Vagina (tissue), 2 donors: ENCODE measurements at regions not wholly inside any gene's neighbourhood (a gene's known extent, or its start where the extent isn't known, plus 50 kb on each side); places are given as distances from the start of the nearest gene placed in this dataset.

Experiments used
- DNase-seq, 2 donors: peaks; one replicate each; pipeline ENCODE4 v3.0.0-alpha.2; 2017; ENCODE audit errors: extremely low spot score in 2 of 2
- H3K27ac ChIP-seq: fragments of 200-600 bp; sonication (generic); one replicate; pipeline ENCODE4 v1.5.1; 2019
- H3K27me3 ChIP-seq: fragments of 200-600 bp; sonication (generic); one replicate; pipeline ENCODE4 v1.5.1; 2019
- H3K36me3 ChIP-seq, 2 donors: fragments of 200-600 bp; sonication (generic); one replicate each; pipeline ENCODE4 v1.5.1; 2017 to 2019
- H3K4me1 ChIP-seq: fragments of 200-600 bp; sonication (generic); one replicate; pipeline ENCODE4 v1.5.1; 2019
- H3K4me3 ChIP-seq, 2 donors: fragments of 200-600 bp; sonication (generic); 1 replicate in 1 of 2; 2 replicates in 1 of 2; pipeline ENCODE4 v1.5.1; 2016 to 2019
- H3K9me3 ChIP-seq: fragments of 200-600 bp; sonication (generic); one replicate; pipeline ENCODE4 v1.5.1; 2019
- POLR2A ChIP-seq, 2 donors: fragments of 450-650 bp; IDR thresholded peaks; one replicate each; pipeline ENCODE4 v1.6.1; 2017; ENCODE audit warnings: antibody characterized with exemption in 2 of 2, mild to moderate bottlenecking in 2 of 2, moderate library complexity in 2 of 2
- POLR2AphosphoS5 ChIP-seq, 2 donors: sonication (generic); formaldehyde crosslinking; IDR thresholded peaks; one replicate each; pipeline ENCODE4 v1.9.0; 2017; ENCODE audit warnings: antibody characterized with exemption in 2 of 2, mild to moderate bottlenecking in 2 of 2, low read depth in 1 of 2; ENCODE audit not compliant: insufficient read depth in 1 of 2
- intact Hi-C: fragments of 100-400 bp; cut with DNase I; formaldehyde crosslinking; loops from one replicate; pipeline ENCODE4 v1.15.1; 2023
- TF ChIP-seq, protein P1 (sequence below), 3 experiments: fragments of 450-650 bp in 2 of 3; fragments of 200-600 bp in 1 of 3; sonication (generic) in 1 of 3; IDR thresholded peaks; one replicate each; pipeline ENCODE4 v1.5.1; 2017 to 2019; ENCODE audit warnings: antibody characterized with exemption in 3 of 3, mild to moderate bottlenecking in 2 of 3, moderate library complexity in 2 of 3

DNA sequence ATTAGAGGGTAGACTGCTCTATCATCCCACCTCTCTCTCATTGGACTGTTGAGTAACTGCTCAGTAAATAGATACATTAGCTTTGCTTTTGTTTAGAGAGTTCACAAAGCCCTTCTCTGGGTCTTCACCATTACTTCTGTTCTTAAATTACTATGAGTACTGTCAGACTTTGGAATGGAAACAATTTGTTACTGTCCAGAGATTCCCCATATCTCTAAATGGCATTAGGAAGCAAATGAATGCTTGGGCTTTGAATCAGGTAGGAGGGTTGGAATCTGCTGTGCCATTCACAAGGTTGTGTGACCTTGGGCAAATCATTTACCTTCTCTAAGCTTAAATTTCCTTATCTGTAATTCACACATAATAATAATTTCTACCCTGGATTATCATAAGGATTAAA, 541.0 kb upstream of the FZD8 start:
- H3K27ac ChIP-seq = no peak overlapping the region
- intact Hi-C loops = no loop called here
- no peaks in the 10 kb centered on the region for H3K4me1 ChIP-seq
- no peaks in the 10 kb centered on the region for H3K36me3 ChIP-seq
- no peak overlapping the region for H3K4me3 ChIP-seq
- no peaks in the 10 kb centered on the region for H3K9me3 ChIP-seq
- H3K27me3 ChIP-seq = no peaks in the 10 kb centered on the region
- DNase-seq = no peak
- TF ChIP-seq POLR2A (IDR thresholded peaks at IDR 0.05) (no peak), POLR2AphosphoS5 (IDR thresholded peaks at IDR 0.05; ENCODE audit: insufficient read depth in 1 of 2, low read depth in 1 of 2) (no peak)
- TF ChIP-seq, protein P1, sequence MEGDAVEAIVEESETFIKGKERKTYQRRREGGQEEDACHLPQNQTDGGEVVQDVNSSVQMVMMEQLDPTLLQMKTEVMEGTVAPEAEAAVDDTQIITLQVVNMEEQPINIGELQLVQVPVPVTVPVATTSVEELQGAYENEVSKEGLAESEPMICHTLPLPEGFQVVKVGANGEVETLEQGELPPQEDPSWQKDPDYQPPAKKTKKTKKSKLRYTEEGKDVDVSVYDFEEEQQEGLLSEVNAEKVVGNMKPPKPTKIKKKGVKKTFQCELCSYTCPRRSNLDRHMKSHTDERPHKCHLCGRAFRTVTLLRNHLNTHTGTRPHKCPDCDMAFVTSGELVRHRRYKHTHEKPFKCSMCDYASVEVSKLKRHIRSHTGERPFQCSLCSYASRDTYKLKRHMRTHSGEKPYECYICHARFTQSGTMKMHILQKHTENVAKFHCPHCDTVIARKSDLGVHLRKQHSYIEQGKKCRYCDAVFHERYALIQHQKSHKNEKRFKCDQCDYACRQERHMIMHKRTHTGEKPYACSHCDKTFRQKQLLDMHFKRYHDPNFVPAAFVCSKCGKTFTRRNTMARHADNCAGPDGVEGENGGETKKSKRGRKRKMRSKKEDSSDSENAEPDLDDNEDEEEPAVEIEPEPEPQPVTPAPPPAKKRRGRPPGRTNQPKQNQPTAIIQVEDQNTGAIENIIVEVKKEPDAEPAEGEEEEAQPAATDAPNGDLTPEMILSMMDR (IDR thresholded peaks at IDR 0.05) = no peak

DNA sequence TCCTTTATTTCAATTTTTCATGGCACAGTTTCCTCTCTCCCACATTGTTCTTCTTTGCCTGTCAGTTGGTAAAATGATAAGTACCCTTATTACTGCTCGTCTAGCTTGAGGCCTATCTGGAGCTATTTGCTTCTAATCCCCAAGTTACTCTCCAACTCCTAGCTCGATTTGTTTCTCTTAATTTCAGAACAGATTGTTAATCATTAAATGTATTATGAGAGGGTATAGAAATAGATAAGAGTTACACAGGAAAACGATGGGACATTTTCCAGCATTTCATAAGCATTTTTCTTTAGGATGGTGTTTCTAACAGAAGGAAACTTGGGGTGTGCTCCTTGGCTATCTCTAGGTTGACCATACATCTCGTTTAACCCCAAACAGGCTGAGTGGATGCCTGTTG, 540.5 kb upstream of the FZD8 start:
- H3K4me3 ChIP-seq = no peak overlapping the region
- no peaks in the 10 kb centered on the region for H3K9me3 ChIP-seq
- H3K4me1 ChIP-seq = no peaks in the 10 kb centered on the region
- H3K27ac ChIP-seq = no peak overlapping the region
- intact Hi-C loops = no loop called here
- DNase-seq = no peak
- H3K27me3 ChIP-seq = no peaks in the 10 kb centered on the region
- TF ChIP-seq POLR2AphosphoS5 (IDR thresholded peaks at IDR 0.05; ENCODE audit: insufficient read depth in 1 of 2, low read depth in 1 of 2) = no peak
- TF ChIP-seq, protein P1 (IDR thresholded peaks at IDR 0.05) = no peak
- no peak for TF ChIP-seq POLR2A (IDR thresholded peaks at IDR 0.05)
- no peaks in the 10 kb centered on the region for H3K36me3 ChIP-seq

DNA sequence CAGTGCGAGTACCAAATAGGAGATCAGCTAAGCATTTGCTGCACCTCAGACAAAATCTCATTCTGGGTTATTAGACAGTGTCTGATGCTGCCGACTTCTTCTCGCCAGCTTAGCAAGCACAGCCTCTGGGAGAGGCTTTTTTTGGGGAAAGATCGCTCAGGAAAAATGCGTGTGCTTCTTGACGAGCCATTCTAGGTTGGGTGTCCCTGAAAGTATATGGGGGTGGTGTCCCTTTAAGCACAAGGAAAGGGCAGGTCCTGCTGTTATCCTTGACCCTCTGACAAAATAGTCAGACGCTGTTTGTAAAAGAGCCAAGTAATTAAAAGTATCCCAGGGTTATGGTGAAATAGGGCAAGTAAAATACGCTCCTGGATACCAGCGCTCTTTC, 540.1 kb upstream of the FZD8 start:
- no peaks in the 10 kb centered on the region for H3K9me3 ChIP-seq
- no peaks in the 10 kb centered on the region for H3K4me1 ChIP-seq
- TF ChIP-seq POLR2A (IDR thresholded peaks at IDR 0.05) (no peak), POLR2AphosphoS5 (IDR thresholded peaks at IDR 0.05; ENCODE audit: insufficient read depth in 1 of 2, low read depth in 1 of 2) (no peak)
- TF ChIP-seq, protein P1 (IDR thresholded peaks at IDR 0.05) = no peak
- no peak overlapping the region for H3K4me3 ChIP-seq
- no peak for DNase-seq
- intact Hi-C loops = no loop called here
- H3K36me3 ChIP-seq = no peaks in the 10 kb centered on the region
- H3K27me3 ChIP-seq = no peaks in the 10 kb centered on the region
- H3K27ac ChIP-seq = no peak overlapping the region

DNA sequence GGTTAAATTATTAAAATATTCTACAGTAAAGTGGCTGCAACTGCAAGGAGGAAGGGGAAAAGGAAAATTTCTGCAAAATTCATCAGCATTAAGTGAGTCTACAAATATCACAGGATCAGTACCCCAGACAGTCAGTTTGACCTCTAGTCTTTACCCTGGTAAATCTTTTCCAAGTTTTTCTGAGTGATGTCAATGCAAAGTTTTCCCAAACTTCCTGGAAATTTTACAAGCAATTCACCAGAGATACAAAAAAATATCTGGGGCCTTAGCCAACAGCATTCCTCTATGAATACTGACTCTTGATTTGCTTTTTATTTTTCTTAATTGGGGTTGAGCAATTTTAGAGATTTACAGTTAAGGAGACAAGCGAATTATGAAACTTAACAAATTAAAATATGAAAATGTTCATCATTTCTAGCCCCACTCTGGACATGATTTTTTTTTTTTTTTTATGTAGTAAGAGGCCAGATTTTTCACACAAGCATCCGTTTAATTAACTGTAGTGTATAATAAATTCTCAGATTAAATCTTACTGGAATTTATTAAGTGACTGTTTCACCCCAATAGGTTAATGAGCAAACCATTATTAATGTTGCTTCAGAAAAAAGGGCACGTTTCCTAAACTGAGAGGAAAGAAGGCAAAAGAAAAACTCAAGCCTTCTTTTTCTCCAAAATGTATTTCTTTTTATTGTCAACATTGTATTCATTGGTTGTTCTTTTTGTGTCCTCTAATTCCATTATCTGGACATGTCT, 539.5 kb upstream of the FZD8 start:
- no peaks in the 10 kb centered on the region for H3K27me3 ChIP-seq
- H3K9me3 ChIP-seq = no peaks in the 10 kb centered on the region
- no peak for TF ChIP-seq POLR2A (IDR thresholded peaks at IDR 0.05)
- TF ChIP-seq POLR2AphosphoS5 (IDR thresholded peaks at IDR 0.05; ENCODE audit: insufficient read depth in 1 of 2, low read depth in 1 of 2) = no peak
- TF ChIP-seq, protein P1 (IDR thresholded peaks at IDR 0.05) = no peak
- intact Hi-C loops = no loop called here
- no peaks in the 10 kb centered on the region for H3K36me3 ChIP-seq
- no peaks in the 10 kb centered on the region for H3K4me1 ChIP-seq
- no peak overlapping the region for H3K27ac ChIP-seq
- DNase-seq = no peak
- no peak overlapping the region for H3K4me3 ChIP-seq

DNA sequence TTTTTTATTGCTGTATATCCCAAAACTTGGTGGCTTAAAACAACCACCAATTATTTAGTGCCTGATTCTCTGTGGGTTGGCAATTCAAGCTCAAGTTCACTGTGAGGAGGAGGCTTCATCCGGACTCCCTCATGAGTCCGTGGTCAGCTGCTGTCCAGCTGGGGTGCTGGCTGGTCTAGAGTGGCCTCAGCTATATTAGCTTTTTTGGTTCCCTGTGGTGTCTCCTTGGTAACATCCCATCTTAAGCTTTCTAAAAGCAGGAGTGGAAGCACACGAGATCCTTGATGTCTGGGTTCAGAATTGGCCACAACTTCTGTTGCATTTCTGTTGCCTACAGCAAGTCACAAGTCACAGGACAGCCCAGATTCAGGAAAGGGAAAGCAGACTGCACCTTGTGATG, 536.5 kb upstream of the FZD8 start:
- intact Hi-C loops = no loop called here
- no peak for DNase-seq
- H3K27ac ChIP-seq = no peak overlapping the region
- H3K27me3 ChIP-seq = no peaks in the 10 kb centered on the region
- no peaks in the 10 kb centered on the region for H3K36me3 ChIP-seq
- no peak for TF ChIP-seq POLR2A (IDR thresholded peaks at IDR 0.05)
- TF ChIP-seq, protein P1 (IDR thresholded peaks at IDR 0.05) = no peak
- TF ChIP-seq POLR2AphosphoS5 (IDR thresholded peaks at IDR 0.05; ENCODE audit: insufficient read depth in 1 of 2, low read depth in 1 of 2) = no peak
- H3K4me3 ChIP-seq = no peak overlapping the region
- no peaks in the 10 kb centered on the region for H3K9me3 ChIP-seq
- no peaks in the 10 kb centered on the region for H3K4me1 ChIP-seq
